Stimulated activated CD8-positive, alpha-beta memory T cell treated with anti-CD3 and anti-CD28 coated beads, Interleukin-7, amount 100 ng/mL, for 1 hour (primary cell): ENCODE measurements at regions not wholly inside any gene's neighbourhood (a gene's known extent, or its start where the extent isn't known, plus 50 kb on each side); places are given as distances from the start of the nearest gene placed in this dataset.

ENCODE experiments used
- DNase-seq, 2 donors: peaks; one replicate each; pipeline ENCODE4 v3.0.0-alpha.2; 2020; ENCODE audit warnings: low read depth in 2 of 2

- no peak for DNase-seq
Measured at GRCh38 chr16:5670198-5670597, 572.6 kb upstream of the EEF2KMT start.

- no peak for DNase-seq
Measured at GRCh38 chr16:5668553-5668952, 571.0 kb upstream of the EEF2KMT start.

DNA sequence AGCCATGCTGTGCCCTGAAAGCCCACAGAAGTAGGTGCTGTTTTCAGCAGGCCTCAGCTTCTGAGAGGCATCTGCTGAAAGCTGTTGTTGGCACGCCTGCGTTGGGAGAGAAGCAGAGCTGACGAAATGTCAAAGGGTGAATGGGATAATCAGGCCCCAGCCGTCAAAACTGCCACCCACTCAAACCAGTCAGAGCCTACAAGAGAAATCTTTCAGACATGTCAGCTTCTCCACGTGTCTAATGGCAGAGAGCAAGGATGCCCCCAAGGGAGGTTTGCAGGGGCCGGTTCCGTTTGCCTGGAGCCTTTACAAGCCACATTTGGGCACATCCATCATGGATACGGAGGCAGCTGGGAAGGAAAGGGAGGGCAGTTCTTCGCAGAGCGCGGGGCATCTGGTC, 568.2 kb upstream of the EEF2KMT start:
- DNase-seq = no peak

GRCh38 chr16:5653789-5654188, 556.2 kb upstream of the EEF2KMT start:
- no peak for DNase-seq

GRCh38 chr16:5653041-5653440, 555.4 kb upstream of the EEF2KMT start:
- no peak for DNase-seq

DNA sequence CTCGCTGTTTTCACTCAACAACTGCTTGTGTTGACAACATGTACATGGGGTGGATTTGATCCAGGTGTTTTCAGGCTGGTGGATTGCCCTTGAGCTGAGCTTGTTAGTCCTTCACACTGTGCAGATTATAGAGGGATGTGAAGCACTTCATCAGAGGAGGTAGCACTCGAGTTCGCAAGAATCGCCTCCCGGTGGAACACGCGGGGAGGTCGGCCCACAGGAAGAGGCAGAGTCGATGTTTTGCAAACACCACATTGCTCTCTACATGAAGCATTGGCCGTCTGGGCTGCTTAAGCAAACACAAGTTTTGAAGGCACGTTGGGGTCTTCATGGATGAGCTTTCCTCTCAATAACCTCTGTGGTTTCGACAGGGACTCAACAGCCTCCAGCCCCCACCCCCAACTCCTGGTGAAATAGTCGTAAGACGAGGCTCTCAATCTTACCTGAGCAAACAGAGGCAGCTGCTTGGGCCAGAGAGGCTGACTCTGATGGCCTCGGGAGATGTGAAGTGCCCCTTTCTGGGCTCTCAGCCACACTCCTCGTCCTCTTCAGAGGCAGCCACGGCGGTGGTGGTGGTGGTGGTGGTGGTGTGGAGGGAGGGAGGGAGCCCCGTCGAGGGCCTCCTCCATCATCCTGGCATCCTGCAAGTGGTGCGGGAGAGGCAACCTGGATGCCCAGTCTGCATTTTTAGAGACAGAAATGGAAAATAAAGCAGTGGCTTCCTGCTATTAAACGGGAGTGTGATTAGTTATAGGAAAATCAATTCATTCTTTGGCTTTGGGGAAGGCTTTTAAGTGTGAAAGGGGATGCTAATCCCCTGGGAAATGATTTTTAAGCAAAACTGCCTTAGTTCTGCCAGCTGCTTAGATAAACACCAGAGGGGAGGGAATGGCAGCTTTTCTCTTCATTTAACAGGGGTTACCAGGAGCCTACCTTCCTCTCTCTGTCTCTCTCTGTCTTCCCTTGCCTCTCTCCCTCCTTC, 552.5 kb upstream of the EEF2KMT start:
- no peak for DNase-seq

- no peak for DNase-seq
Measured at GRCh38 chr16:5647051-5647450, 549.5 kb upstream of the EEF2KMT start.

GRCh38 chr16:5643855-5644531, 546.4 kb upstream of the EEF2KMT start:
- DNase-seq = no peak

DNA sequence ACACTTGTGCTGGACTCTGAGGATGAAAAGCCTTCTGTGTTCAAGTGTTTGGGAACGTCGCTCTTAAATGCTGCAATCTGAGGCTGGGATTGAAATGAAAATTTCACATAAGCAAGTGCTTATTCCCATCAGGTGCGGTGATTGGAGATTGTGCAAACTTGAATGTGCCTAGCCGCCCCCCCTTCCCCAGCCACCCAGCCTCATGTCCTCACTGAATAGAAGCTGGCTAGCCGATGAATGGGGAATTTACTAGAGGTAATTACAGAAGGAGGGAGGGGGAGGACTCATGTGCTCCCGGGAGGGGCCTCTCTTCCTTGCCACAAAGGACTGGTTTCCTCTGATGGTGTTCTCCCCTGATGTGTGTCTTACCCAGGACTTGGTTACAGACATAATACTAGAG, 544.8 kb upstream of the EEF2KMT start:
- DNase-seq = no peak

DNA sequence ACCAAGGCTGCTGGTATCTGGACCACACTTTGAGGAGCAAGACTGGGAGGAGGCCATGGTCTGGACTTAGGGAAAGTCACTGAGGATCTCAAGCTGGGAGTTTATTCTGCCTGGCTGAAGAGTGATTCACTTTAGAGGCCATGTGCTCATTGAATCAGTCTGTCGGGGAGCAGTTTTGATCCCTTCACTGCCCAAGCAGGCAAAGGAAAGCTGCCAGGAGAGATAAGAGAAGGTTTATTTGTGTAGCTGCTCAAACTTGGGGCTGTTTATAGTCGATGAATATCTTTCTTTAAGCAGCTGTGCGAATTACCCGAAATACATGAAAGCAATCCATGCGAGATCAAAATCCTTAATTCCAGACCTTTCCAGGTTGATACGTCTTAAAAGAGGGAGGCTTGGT, 544.4 kb upstream of the EEF2KMT start:
- no peak for DNase-seq

GRCh38 chr16:5640883-5641282, 543.3 kb upstream of the EEF2KMT start:
- DNase-seq = no peak

DNA sequence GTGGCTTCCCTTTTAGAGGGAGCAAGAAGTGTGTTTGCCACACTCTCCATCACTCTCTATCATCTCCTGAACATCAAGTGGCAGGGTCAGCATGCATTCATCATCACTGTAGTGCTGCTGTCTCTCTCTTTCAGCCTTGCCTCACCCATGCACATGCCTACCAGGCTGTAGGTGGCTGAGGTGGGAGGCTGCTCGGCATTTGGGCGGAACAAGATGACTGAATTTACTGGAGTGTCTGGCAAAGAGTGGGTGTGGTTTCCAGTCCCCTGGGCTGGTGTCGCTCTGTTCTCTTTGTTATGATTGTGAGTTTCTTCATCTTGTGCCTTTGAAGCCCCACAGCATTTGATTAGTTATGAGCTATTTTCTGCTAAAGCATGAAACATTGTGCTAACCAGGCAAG, 541.9 kb upstream of the EEF2KMT start:
- no peak for DNase-seq

- DNase-seq = no peak
Measured at GRCh38 chr16:5635331-5635730, 537.7 kb upstream of the EEF2KMT start.

DNA sequence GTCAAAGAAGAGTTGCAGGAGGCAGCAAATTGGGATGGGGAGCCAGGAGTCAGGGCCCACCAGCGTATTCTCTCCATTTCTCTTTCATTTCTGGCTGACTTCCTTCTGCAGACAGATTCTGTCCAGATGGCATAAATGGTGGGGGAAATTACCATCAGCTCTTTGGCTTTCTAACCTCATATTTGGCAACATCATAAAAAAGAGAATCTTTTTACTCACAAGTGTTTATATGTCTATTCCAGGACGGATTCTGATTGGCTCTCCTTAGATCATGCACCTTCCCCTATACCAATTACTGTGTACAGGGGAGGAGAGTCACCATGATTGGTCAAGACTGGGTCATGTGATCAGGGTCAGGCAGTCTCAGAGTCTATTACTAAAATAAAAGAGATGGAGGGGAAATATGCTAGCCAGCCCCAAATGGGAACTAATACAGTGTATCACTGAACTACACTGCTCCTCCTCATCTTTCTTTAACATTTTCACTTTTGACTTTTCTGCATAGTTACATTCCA, 537.1 kb upstream of the EEF2KMT start:
- DNase-seq = no peak

DNA sequence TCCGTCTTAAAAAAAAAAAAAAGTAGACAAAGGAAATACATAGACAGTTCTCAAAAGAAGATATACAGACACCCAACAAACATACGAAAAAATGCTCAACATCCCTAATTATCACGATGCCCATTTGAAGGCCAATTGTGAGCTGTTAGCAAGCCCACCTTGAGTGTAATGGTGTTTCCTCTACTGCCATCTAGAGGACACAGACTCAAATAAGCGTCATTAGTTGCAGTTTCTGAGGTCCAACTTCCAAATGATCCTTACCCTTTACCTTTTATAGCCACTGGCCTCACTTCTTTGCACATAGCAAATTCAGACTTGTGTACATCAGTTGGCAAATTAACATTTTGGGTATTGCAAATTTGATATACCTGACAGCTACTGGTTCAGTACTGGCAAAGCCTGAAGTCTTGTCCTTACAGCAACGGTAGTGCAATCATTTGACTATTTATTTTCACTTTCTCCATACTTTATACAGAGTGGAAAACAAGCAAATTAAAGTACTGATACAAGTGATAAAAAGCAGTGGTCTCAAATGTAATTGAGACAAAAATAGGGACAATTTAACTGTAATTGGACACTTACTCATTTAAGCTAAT, 536.3 kb upstream of the EEF2KMT start:
- no peak for DNase-seq

- no peak for DNase-seq
Measured at GRCh38 chr16:5622234-5622884, 524.8 kb upstream of the EEF2KMT start.

DNA sequence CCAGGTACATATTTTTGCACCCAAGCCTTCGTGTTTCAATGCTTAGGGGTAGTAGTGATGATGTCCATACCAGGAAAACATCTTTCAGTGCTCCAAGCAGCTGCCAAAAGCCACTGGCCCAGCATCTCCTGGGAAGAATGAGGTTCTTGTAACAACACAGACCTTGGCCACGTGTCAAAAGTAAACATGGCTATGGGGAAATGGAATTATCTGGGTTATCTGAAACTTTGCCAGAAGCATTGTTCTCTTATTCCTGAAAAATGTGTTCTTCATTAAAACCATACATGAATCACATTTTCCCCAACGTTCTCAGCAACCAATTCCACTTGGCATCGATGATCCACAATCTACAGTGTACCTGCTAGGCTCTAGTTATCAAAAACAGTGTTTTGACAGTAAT, 524.2 kb upstream of the EEF2KMT start:
- DNase-seq = no peak

- no peak for DNase-seq
Measured at GRCh38 chr16:5619304-5619703, 521.7 kb upstream of the EEF2KMT start.

DNA sequence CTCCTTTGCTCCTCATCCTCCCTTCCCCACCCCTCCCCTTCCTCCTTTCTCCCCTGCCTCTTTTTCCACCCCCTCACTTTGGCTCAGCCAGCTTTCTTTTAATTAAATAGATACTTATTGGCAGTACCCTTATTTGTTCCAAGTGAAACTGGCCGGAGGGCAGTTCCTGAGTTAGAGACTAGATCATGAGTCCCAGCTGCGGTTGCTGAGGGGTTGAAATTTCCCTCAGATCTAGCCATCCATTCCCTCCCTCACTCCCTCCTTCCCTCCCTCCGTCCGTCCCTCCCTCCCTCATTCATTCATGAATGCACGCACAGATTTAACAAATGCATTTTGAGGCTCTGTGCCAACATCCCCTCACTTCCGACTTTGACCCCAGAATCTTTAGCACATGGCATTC, 519.2 kb upstream of the EEF2KMT start:
- DNase-seq = no peak

DNA sequence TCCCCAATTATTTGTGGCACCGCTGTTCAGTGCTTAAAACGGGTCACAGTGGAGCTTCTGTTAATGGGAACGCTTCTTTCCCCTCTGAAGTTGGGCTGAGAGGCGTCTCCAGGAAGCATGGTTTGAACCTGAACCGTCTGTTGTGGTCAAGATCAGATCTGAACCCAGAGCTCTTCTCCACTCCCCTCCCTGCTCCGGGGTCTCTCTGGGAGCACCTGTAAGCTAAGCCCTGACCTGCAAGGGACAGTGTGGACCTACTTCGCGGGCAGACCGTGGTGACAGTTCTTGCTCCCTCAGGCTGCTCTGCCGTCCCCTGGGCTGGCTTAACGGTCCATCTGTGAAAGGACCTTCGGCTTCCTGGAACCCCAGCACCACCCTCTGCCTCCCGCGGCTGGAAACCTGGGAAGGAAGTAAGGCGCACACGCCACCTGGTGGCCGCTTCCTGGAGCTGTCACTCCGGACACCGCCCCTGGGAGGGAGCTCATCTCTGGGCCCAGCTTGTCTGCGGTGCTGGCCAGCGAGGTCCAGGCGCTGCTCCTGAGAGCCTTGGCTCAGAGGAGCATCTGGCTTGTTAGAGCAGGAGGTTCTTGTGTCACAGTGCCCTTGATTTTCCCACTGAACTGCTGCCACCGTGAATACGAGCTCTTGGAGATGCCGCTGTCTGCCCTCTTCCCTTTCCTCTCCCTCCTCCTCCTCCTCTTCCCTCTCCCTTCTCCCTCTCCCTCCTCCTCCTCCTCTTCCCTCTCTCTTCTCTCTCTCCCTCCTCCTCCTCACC, 518.5 kb upstream of the EEF2KMT start:
- no peak for DNase-seq

- DNase-seq = no peak
Measured at GRCh38 chr16:5607169-5607568, 509.6 kb upstream of the EEF2KMT start.
